ENCODE measurements at regions not wholly inside any gene's neighbourhood (a gene's known extent, or its start where the extent isn't known, plus 50 kb on each side); places are given as distances from the start of the nearest gene placed in this dataset.

DNA sequence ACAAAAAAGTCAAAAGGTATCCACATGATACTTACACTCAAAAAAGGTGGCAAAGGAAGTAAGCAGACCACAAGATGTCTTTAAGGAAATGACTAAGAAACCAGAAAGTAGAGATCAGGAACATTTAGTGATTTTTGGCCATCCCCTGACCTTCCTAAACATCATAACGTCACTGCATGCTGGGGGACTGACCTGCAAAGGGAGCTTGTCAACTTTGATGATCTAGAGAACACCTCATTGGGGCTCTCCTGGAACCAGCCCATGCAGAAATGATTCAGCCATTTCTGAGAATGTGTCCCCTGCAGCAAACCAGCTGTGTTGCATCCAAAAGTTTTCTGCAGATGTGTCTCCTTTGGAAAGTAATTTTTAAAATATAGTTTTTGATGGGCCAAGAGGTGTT lies 152.2 kb upstream of the RASSF8 start:
- TF ChIP-seq FOXP2 (optimal IDR thresholded peaks at IDR 0.05; ENCODE audit: borderline replicate concordance, extremely low read depth, extremely low read length, insufficient read depth), result no peak
- no peak for TF ChIP-seq SIN3A (IDR thresholded peaks at IDR 0.05; ENCODE audit: borderline replicate concordance, insufficient read depth, low read length)
- no peak for TF ChIP-seq TAF1 (IDR thresholded peaks at IDR 0.05; ENCODE audit: borderline replicate concordance, insufficient read depth, low read length)
- no peak for TF ChIP-seq POLR2AphosphoS5 (IDR thresholded peaks at IDR 0.05; ENCODE audit: low read depth, low read length)
- TF ChIP-seq, protein P1, sequence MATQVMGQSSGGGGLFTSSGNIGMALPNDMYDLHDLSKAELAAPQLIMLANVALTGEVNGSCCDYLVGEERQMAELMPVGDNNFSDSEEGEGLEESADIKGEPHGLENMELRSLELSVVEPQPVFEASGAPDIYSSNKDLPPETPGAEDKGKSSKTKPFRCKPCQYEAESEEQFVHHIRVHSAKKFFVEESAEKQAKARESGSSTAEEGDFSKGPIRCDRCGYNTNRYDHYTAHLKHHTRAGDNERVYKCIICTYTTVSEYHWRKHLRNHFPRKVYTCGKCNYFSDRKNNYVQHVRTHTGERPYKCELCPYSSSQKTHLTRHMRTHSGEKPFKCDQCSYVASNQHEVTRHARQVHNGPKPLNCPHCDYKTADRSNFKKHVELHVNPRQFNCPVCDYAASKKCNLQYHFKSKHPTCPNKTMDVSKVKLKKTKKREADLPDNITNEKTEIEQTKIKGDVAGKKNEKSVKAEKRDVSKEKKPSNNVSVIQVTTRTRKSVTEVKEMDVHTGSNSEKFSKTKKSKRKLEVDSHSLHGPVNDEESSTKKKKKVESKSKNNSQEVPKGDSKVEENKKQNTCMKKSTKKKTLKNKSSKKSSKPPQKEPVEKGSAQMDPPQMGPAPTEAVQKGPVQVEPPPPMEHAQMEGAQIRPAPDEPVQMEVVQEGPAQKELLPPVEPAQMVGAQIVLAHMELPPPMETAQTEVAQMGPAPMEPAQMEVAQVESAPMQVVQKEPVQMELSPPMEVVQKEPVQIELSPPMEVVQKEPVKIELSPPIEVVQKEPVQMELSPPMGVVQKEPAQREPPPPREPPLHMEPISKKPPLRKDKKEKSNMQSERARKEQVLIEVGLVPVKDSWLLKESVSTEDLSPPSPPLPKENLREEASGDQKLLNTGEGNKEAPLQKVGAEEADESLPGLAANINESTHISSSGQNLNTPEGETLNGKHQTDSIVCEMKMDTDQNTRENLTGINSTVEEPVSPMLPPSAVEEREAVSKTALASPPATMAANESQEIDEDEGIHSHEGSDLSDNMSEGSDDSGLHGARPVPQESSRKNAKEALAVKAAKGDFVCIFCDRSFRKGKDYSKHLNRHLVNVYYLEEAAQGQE (IDR thresholded peaks at IDR 0.05; ENCODE audit: insufficient read depth in 1 of 2, low read depth in 2 of 2, low read length in 2 of 2), result no peak

DNA sequence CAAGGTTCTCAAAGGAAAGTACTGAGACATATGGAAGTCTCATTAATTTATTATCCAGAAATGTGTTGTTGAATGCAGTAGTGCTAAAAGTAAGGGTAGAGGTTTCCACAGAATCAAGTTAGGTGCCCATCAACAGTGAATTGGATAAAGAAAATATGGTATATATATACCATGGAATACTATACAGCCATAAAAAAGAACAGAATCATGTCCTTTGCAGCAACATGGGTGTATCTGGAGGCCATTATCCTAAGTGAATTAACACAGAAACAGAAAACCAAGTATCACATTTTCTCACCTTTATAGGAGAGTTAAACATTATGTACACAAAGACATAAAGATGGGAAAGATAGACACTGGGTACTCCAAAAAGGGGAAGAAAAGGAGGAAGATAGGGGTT lies 149.9 kb upstream of the RASSF8 start:
- TF ChIP-seq, protein P1 (IDR thresholded peaks at IDR 0.05; ENCODE audit: insufficient read depth in 1 of 2, low read depth in 2 of 2, low read length in 2 of 2), result no peak
- TF ChIP-seq POLR2AphosphoS5 (IDR thresholded peaks at IDR 0.05; ENCODE audit: low read depth, low read length) (no peak), FOXP2 (optimal IDR thresholded peaks at IDR 0.05; ENCODE audit: borderline replicate concordance, extremely low read depth, extremely low read length, insufficient read depth) (no peak), SIN3A (IDR thresholded peaks at IDR 0.05; ENCODE audit: borderline replicate concordance, insufficient read depth, low read length) (no peak), TAF1 (IDR thresholded peaks at IDR 0.05; ENCODE audit: borderline replicate concordance, insufficient read depth, low read length) (no peak)

DNA sequence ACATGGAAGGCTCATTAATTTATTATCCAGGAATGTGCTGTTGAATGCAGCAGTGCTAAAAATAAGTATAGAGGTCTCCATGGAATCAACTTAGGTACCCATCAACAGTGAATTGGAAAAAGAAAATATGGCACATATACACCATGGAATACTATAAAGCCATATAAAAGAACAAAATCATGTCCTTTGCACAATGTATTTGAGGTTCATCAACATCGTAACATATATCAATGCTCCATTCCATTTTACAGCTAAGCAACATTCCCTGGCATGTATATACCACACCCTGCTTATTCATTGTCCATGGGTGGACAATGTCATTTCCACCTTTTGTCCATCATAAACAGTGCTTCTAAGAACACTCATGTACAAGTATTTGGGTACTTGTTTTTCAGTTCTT lies 147.8 kb upstream of the RASSF8 start:
- no peak for TF ChIP-seq FOXP2 (optimal IDR thresholded peaks at IDR 0.05; ENCODE audit: borderline replicate concordance, extremely low read depth, extremely low read length, insufficient read depth)
- TF ChIP-seq POLR2AphosphoS5 (IDR thresholded peaks at IDR 0.05; ENCODE audit: low read depth, low read length), result no peak
- TF ChIP-seq, protein P1 (IDR thresholded peaks at IDR 0.05; ENCODE audit: insufficient read depth in 1 of 2, low read depth in 2 of 2, low read length in 2 of 2), result no peak
- TF ChIP-seq TAF1 (IDR thresholded peaks at IDR 0.05; ENCODE audit: borderline replicate concordance, insufficient read depth, low read length), result no peak
- no peak for TF ChIP-seq SIN3A (IDR thresholded peaks at IDR 0.05; ENCODE audit: borderline replicate concordance, insufficient read depth, low read length)

DNA sequence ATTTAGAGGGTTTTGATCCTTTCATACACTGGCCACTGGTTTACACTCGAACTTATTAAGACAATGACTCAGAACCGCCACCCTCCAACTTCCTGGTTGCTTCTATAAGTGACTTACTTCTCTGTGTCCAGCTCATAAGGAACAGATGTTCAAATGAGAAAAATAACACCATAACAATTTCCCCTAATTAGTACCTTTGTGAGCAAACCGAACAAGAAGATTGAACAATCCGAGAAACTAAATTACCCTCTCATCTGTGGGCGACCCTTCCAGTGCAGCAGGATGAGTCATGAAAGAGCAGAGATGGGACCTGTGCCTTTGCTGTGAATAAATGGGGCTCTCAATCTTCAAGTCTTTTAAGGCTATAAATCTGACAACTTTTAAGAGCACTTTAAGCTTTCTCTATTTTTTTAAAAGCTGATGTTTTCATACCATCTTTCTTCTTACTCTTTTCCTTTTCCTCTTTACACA lies 146.8 kb upstream of the RASSF8 start:
- TF ChIP-seq TAF1 (IDR thresholded peaks at IDR 0.05; ENCODE audit: borderline replicate concordance, insufficient read depth, low read length) (no peak), FOXP2 (optimal IDR thresholded peaks at IDR 0.05; ENCODE audit: borderline replicate concordance, extremely low read depth, extremely low read length, insufficient read depth) (no peak), POLR2AphosphoS5 (IDR thresholded peaks at IDR 0.05; ENCODE audit: low read depth, low read length) (no peak), SIN3A (IDR thresholded peaks at IDR 0.05; ENCODE audit: borderline replicate concordance, insufficient read depth, low read length) (no peak)
- TF ChIP-seq, protein P1 (IDR thresholded peaks at IDR 0.05; ENCODE audit: insufficient read depth in 1 of 2, low read depth in 2 of 2, low read length in 2 of 2), result no peak

DNA sequence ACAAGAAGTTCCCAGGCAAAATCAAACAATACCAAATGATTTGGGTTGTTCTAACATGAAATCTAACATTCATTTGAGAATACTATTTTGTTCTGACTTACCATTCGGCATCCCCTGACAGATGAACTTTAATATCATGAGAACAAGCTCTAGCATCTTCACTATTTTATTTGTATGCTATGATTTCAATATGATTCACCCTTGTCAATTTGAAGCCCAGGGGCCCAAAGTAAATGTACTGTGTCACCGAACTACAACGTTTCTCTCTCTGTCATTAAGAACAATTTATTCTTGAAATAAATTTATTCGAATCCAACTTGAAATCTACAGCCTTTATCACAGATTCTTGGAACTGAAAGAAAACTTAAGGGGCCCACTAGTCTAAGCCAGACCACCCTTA lies 146.2 kb upstream of the RASSF8 start:
- TF ChIP-seq TAF1 (IDR thresholded peaks at IDR 0.05; ENCODE audit: borderline replicate concordance, insufficient read depth, low read length) (no peak), POLR2AphosphoS5 (IDR thresholded peaks at IDR 0.05; ENCODE audit: low read depth, low read length) (no peak), FOXP2 (optimal IDR thresholded peaks at IDR 0.05; ENCODE audit: borderline replicate concordance, extremely low read depth, extremely low read length, insufficient read depth) (no peak), SIN3A (IDR thresholded peaks at IDR 0.05; ENCODE audit: borderline replicate concordance, insufficient read depth, low read length) (no peak)
- TF ChIP-seq, protein P1 (IDR thresholded peaks at IDR 0.05; ENCODE audit: insufficient read depth in 1 of 2, low read depth in 2 of 2, low read length in 2 of 2), result no peak
